Effector memory CD8-positive, alpha-beta T cell (primary cell): ENCODE measurements at regions not wholly inside any gene's neighbourhood (a gene's known extent, or its start where the extent isn't known, plus 50 kb on each side); places are given as distances from the start of the nearest gene placed in this dataset.

Experiments
- ATAC-seq: fragments of 150-1000 bp; cut with Tn5 transposase; replicated peaks from 2 replicates; pipeline ENCODE4 v1.10.0; 2021; ENCODE audit warnings: mild to moderate bottlenecking, moderate library complexity
- DNase-seq, 3 experiments: peaks; one replicate each; pipeline ENCODE4 v3.0.0; 2021
- H3K27ac Mint-ChIP-seq, 2 donors: one replicate each; pipeline ENCODE4 v1.8.0; 2022; ENCODE audit warnings: mild to moderate bottlenecking in 2 of 2, mixed read lengths in 2 of 2, moderate library complexity in 2 of 2
- H3K27me3 Mint-ChIP-seq, 2 donors: one replicate each; pipeline ENCODE4 v1.8.0; 2022; ENCODE audit warnings: mixed read lengths in 2 of 2
- H3K36me3 Mint-ChIP-seq: one replicate; pipeline ENCODE4 v1.8.0; 2022; ENCODE audit warnings: mild to moderate bottlenecking, moderate library complexity, mixed read lengths; ENCODE audit not compliant: insufficient read depth
- H3K4me1 Mint-ChIP-seq, 2 donors: one replicate each; pipeline ENCODE4 v1.8.0; 2022; ENCODE audit warnings: low read depth in 2 of 2, mixed read lengths in 2 of 2
- H3K4me3 Mint-ChIP-seq, 2 donors: one replicate each; pipeline ENCODE4 v1.8.0; 2022; ENCODE audit warnings: mild to moderate bottlenecking in 2 of 2, mixed read lengths in 2 of 2, moderate library complexity in 2 of 2
- H3K9me3 Mint-ChIP-seq, 2 donors: one replicate each; pipeline ENCODE4 v1.8.0; 2022; ENCODE audit warnings: mixed read lengths in 2 of 2

GRCh38 chr12:41634091-41634490 lies 446.0 kb downstream of the PDZRN4 start:
- no peak overlapping the region for H3K4me3 Mint-ChIP-seq
- DNase-seq (no peak), ATAC-seq (no peak)
- H3K36me3 Mint-ChIP-seq = no peaks in the 10 kb centered on the region
- peaks cover 0 to 5% of the 10 kb centered on the region in 2 donors for H3K9me3 Mint-ChIP-seq
- no peaks in the 10 kb centered on the region for H3K4me1 Mint-ChIP-seq
- no peaks in the 10 kb centered on the region for H3K27me3 Mint-ChIP-seq
- H3K27ac Mint-ChIP-seq = no peak overlapping the region

- no peaks in the 10 kb centered on the region for H3K36me3 Mint-ChIP-seq
- peaks cover 8% of the 10 kb centered on the region in 2 donors for H3K9me3 Mint-ChIP-seq
- H3K4me3 Mint-ChIP-seq = no peak overlapping the region
- H3K4me1 Mint-ChIP-seq = no peaks in the 10 kb centered on the region
- H3K27me3 Mint-ChIP-seq = no peaks in the 10 kb centered on the region
- no peak overlapping the region for H3K27ac Mint-ChIP-seq
- DNase-seq (no peak), ATAC-seq (no peak)
These were observed 441.5 kb downstream of the PDZRN4 start for GRCh38 chr12:41629611-41630010.

- DNase-seq (no peak), ATAC-seq (no peak)
- H3K36me3 Mint-ChIP-seq = no peaks in the 10 kb centered on the region
- H3K4me3 Mint-ChIP-seq = no peak overlapping the region
- H3K4me1 Mint-ChIP-seq = no peaks in the 10 kb centered on the region
- no peak overlapping the region for H3K27ac Mint-ChIP-seq
- no peaks in the 10 kb centered on the region for H3K27me3 Mint-ChIP-seq
- peaks cover 8% of the 10 kb centered on the region in 2 donors for H3K9me3 Mint-ChIP-seq
These were observed 439.4 kb downstream of the PDZRN4 start for GRCh38 chr12:41627476-41627875.

GRCh38 chr12:41624571-41624970 lies 436.5 kb downstream of the PDZRN4 start:
- Mint-ChIP-seq H3K36me3 (no peaks in the 10 kb centered on the region), H3K4me1 (no peaks in the 10 kb centered on the region), H3K27me3 (no peaks in the 10 kb centered on the region), H3K4me3 (no peak overlapping the region), H3K27ac (no peak overlapping the region), H3K9me3 (peaks cover 6 to 8% of the 10 kb centered on the region in 2 donors)
- ATAC-seq (no peak), DNase-seq (no peak)
